ENCODE measurements at regions not wholly inside any gene's neighbourhood (a gene's known extent, or its start where the extent isn't known, plus 50 kb on each side); places are given as distances from the start of the nearest gene placed in this dataset.
"Not testable (repeated sequence)": the region's sequence is repeated elsewhere in the genome, so short reads cannot be mapped to it uniquely, and the experiment has no call there.

DNA sequence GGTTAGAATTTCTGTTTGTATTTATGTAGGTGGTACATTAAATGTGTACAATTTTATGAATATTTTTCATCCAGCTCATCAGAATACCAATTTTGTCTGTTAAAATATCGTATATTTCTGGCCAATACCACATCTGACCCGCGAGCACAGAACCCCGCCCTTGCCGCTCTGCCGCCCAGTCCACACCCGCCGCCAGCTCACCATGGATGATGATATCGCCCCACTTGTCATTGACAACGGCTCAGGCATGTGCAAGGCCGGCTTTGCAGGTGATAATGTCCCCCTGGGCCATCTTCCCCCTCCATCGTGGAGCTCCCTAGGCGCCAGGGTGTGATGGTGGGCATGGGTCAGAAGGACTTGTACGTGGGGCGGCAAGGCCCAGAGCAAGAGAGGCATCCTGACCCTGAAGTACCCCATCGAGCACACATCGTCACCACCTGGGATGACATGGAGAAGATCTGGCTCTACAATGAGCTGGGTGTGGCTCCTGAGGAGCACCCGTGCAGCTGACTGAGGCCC is 153.2 kb downstream of the CAVIN4 start:
- no peak for DNase-seq
- H3K9me3 ChIP-seq (replicated peaks) = no peaks in the 10 kb centered on the region
- no peaks in the 10 kb centered on the region for H3K27me3 ChIP-seq
- H3K4me3 ChIP-seq = no peak overlapping the region
- no peak overlapping the region for H3K27ac ChIP-seq
- H3K36me3 ChIP-seq = no peaks in the 10 kb centered on the region
- peaks cover under 1% of the 10 kb centered on the region; the same call in 1 of the 2 replicates for H3K4me1 ChIP-seq

DNA sequence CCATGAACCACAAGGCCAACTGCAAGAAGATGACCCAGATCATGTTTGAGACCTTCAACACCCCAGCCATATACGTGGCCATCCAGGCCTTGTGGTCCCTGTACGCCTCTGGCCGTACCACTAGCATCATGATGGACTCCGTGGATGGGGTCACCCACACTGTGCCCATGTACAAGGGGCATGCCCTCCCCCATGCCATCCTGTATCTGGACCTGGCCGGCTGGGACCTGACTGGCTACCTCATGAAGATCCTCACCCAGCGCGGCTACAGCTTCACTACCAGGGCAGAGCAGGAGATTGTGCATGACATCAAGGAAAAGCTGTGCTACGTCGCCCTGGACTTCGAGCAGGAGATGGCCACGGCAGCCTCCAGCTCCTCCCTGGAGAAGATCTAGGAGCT is 153.7 kb downstream of the CAVIN4 start:
- Histone ChIP-seq H3K27ac (no peak overlapping the region), H3K4me1 (no peaks in the 10 kb centered on the region), H3K36me3 (no peaks in the 10 kb centered on the region), H3K27me3 (no peaks in the 10 kb centered on the region), H3K9me3 (replicated peaks) (no peaks in the 10 kb centered on the region), H3K4me3 (no peak overlapping the region)
- no peak for DNase-seq

DNA sequence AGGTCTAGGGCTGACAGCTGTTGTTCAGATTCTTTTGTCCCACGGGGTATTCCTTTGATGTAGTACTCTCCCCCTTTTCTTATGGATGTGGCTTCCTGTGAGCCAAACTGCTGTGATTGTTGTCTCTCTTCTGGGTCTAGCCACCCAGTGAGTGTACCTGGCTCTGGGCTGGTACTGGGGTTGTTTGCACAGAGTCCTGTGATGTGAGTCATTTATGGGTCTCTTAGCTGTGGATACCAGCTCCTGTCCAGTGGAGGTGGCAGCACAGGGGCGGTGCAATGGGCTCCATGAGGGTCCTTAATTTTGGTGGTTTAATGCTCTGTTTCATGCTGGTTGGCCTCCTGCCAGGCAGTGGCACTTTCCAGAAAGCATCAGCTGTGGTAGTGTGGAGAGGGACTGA is 161.3 kb downstream of the CAVIN4 start:
- DNase-seq = no peak
- H3K4me1 ChIP-seq = no peaks in the 10 kb centered on the region
- no peak overlapping the region for H3K4me3 ChIP-seq
- no peak overlapping the region for H3K27ac ChIP-seq
- H3K36me3 ChIP-seq = no peaks in the 10 kb centered on the region
- H3K9me3 ChIP-seq (replicated peaks) = no peaks in the 10 kb centered on the region
- H3K27me3 ChIP-seq = no peaks in the 10 kb centered on the region

- Histone ChIP-seq H3K4me3 (no peak overlapping the region), H3K4me1 (no peaks in the 10 kb centered on the region), H3K9me3 (replicated peaks) (no peaks in the 10 kb centered on the region), H3K36me3 (no peaks in the 10 kb centered on the region), H3K27me3 (no peaks in the 10 kb centered on the region), H3K27ac (no peak overlapping the region)
- DNase-seq = no peak
Observed at GRCh38 chr9:100739666-100740065, 161.8 kb downstream of the CAVIN4 start.

GRCh38 chr9:100748930-100749329 is 171.1 kb downstream of the CAVIN4 start:
- DNase-seq; H3K4me1 ChIP-seq; H3K9me3 ChIP-seq (replicated peaks); H3K27ac ChIP-seq; H3K36me3 ChIP-seq; H3K4me3 ChIP-seq; H3K27me3 ChIP-seq: not testable (repeated sequence)

DNA sequence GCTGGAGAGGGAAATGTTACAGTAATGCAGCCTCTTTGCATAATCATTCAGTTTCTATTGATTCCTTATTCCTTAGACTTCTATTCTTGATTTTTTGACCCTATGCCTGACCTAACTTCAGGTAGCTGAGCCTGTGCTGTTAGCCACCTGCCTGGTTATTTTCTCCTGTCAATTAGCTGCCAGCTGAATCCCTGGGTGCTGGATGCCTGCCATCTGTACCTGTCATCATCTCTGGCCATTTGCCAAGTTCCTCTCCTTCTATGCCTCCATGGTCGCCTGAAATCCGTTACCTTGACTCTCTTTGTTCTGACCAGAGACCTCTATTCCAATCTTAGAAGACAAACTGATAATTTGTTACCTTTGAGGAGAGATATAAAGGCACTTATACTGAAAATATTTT is 178.3 kb downstream of the CAVIN4 start:
- Histone ChIP-seq H3K4me3 (no peak overlapping the region), H3K4me1 (no peaks in the 10 kb centered on the region), H3K27ac (no peak overlapping the region), H3K36me3 (no peaks in the 10 kb centered on the region), H3K9me3 (replicated peaks) (no peaks in the 10 kb centered on the region), H3K27me3 (no peaks in the 10 kb centered on the region)
- DNase-seq = no peak

- Histone ChIP-seq H3K36me3 (no peaks in the 10 kb centered on the region), H3K27ac (no peak overlapping the region), H3K27me3 (no peaks in the 10 kb centered on the region), H3K9me3 (replicated peaks) (no peaks in the 10 kb centered on the region), H3K4me3 (no peak overlapping the region), H3K4me1 (no peaks in the 10 kb centered on the region)
- DNase-seq = no peak
Observed at GRCh38 chr9:100759215-100759614, 181.3 kb downstream of the CAVIN4 start.

- Histone ChIP-seq H3K4me1 (no peaks in the 10 kb centered on the region), H3K4me3 (no peak overlapping the region), H3K27ac (no peak overlapping the region), H3K9me3 (replicated peaks) (no peaks in the 10 kb centered on the region), H3K36me3 (no peaks in the 10 kb centered on the region), H3K27me3 (no peaks in the 10 kb centered on the region)
- no peak for DNase-seq
Observed at GRCh38 chr9:100761276-100761802, 183.5 kb downstream of the CAVIN4 start.

- DNase-seq = no peak
- H3K36me3 ChIP-seq = no peaks in the 10 kb centered on the region
- no peaks in the 10 kb centered on the region for H3K27me3 ChIP-seq
- H3K4me3 ChIP-seq = no peak overlapping the region
- no peaks in the 10 kb centered on the region for H3K9me3 ChIP-seq (replicated peaks)
- no peak overlapping the region for H3K27ac ChIP-seq
- H3K4me1 ChIP-seq = no peaks in the 10 kb centered on the region
Observed at GRCh38 chr9:100774326-100774725, 196.4 kb downstream of the CAVIN4 start.

DNA sequence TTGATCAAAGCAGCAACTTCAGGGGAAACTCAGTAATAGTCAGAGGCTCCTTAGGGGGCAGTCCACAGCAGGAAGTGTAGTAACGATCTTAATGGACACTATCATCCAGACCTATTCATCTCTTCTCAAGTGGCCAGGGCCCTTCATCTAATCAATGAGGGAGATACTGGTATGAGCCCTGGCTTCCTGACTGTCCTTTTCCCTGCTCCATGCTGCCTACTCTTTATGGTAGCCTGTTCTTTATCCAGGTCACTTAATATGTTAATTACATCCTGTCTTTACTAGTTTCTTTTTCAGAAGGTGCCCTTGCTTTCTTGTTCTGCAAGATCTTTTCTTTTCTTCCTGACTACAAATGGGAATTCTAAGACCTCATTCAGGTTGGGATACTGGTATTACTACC is 197.1 kb downstream of the CAVIN4 start:
- no peak for DNase-seq
- no peaks in the 10 kb centered on the region for H3K4me1 ChIP-seq

GRCh38 chr9:100775912-100776311 is 198.0 kb downstream of the CAVIN4 start:
- Histone ChIP-seq H3K4me3 (no peak overlapping the region), H3K9me3 (replicated peaks) (no peaks in the 10 kb centered on the region), H3K4me1 (no peaks in the 10 kb centered on the region), H3K36me3 (no peaks in the 10 kb centered on the region), H3K27ac (no peak overlapping the region), H3K27me3 (no peaks in the 10 kb centered on the region)
- DNase-seq = no peak

More for the DNA sequence above, 197.1 kb downstream of the CAVIN4 start:
- Histone ChIP-seq H3K27me3 (no peaks in the 10 kb centered on the region), H3K9me3 (replicated peaks) (no peaks in the 10 kb centered on the region), H3K27ac (no peak overlapping the region), H3K4me3 (no peak overlapping the region), H3K36me3 (no peaks in the 10 kb centered on the region)

GRCh38 chr9:100784755-100785154 is 206.9 kb downstream of the CAVIN4 start:
- H3K9me3 ChIP-seq (replicated peaks) = no peaks in the 10 kb centered on the region; the same call in 1 of the 2 replicates
- DNase-seq = no peak
- H3K27ac ChIP-seq = no peak overlapping the region
- no peaks in the 10 kb centered on the region for H3K27me3 ChIP-seq
- no peaks in the 10 kb centered on the region; the same call in 1 of the 2 replicates for H3K36me3 ChIP-seq
- H3K4me3 ChIP-seq = no peak overlapping the region
- H3K4me1 ChIP-seq = no peaks in the 10 kb centered on the region

DNA sequence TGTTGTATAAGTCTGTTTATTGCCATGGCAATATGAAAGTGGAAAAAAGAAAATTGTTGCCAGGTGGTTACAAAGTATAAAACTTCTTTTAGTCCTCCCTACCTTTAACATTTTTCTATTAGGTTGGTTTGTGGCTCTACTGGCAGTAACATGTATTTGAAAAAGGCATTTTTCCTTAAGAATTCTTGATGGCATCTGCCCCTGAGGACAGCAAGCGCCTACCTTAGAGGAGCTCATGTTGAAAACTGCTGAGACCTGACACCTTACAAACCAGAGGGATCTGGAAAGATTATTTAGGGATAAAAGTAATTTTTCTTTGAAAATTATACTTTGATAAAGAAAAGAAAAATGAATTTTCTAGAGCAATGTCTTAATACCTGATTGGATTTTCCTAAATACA is 208.1 kb downstream of the CAVIN4 start:
- no peak overlapping the region for H3K4me3 ChIP-seq
- no peak for DNase-seq
- no peaks in the 10 kb centered on the region for H3K4me1 ChIP-seq

DNA sequence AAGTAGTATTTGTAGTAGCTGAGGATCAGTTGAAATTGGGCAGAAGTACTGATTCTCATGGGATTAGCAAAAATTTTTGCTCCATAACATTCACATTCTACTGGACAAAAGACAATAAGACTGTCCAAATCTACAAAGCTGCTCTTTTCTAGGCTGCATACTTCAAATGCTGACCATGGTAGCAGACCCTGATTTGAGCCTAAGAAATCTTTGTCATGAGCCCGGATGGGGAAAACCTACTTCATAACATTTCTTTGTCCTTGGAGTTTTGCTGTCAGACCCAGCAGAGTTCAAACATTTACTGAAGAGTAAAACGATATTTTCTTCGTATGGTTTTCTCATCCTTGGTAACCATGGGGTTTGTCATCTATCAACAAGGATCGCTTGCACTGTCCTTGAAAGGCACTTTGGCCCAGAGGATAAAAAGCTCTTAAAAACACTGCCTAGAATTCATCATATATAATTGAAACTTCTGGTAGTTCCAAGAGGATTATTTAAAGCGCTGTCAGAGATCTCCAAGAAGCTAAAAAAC is 216.9 kb downstream of the CAVIN4 start:
- no peak for DNase-seq
- H3K9me3 ChIP-seq (replicated peaks) = no peaks in the 10 kb centered on the region

More for the DNA sequence above, 208.1 kb downstream of the CAVIN4 start:
- Histone ChIP-seq H3K36me3 (no peaks in the 10 kb centered on the region; the same call in 1 of the 2 replicates), H3K27ac (no peak overlapping the region), H3K9me3 (replicated peaks) (no peaks in the 10 kb centered on the region; the same call in 1 of the 2 replicates), H3K27me3 (no peaks in the 10 kb centered on the region)

DNA sequence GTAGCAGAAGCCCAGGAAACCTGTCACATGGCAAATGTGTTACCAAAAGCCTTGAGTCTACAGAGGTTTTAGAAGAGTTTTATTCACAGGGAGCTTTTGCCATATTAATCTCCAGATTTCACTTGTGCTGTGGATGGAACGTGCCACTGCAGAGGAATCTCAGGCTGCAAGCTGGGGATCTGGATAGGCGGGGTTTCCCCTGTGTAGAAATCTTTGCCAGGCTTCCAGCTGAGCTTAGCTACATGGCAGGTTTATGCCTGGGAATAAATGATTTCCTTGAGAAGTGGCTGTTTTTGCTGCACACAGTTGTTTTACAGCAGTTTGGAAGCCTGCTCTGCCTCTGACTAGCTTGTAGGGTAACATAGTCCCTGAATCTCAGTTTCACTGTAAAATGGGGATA is 224.6 kb upstream of the PLPPR1 start:
- Histone ChIP-seq H3K27ac (no peak overlapping the region), H3K36me3 (no peaks in the 10 kb centered on the region), H3K9me3 (replicated peaks) (no peaks in the 10 kb centered on the region), H3K27me3 (no peaks in the 10 kb centered on the region), H3K4me1 (no peaks in the 10 kb centered on the region), H3K4me3 (no peak overlapping the region)
- no peak for DNase-seq

More for the DNA sequence above, 216.9 kb downstream of the CAVIN4 start:
- no peak overlapping the region for H3K27ac ChIP-seq
- no peak overlapping the region for H3K4me3 ChIP-seq
- H3K36me3 ChIP-seq = no peaks in the 10 kb centered on the region
- no peaks in the 10 kb centered on the region for H3K27me3 ChIP-seq
- no peaks in the 10 kb centered on the region for H3K4me1 ChIP-seq

- H3K4me3 ChIP-seq = no peak overlapping the region
- H3K4me1 ChIP-seq = no peaks in the 10 kb centered on the region
- H3K9me3 ChIP-seq (replicated peaks) = no peaks in the 10 kb centered on the region
- DNase-seq = no peak
- no peaks in the 10 kb centered on the region for H3K36me3 ChIP-seq
- H3K27ac ChIP-seq = no peak overlapping the region
- 0 out of 2 replicates have a peak, but pooled peaks cover 2% of the 10 kb centered on the region for H3K27me3 ChIP-seq
Observed at GRCh38 chr9:100811643-100812042, 216.9 kb upstream of the PLPPR1 start.
